H9 (cell line): ENCODE measurements at regions not wholly inside any gene's neighbourhood (a gene's known extent, or its start where the extent isn't known, plus 50 kb on each side); places are given as distances from the start of the nearest gene placed in this dataset.

Source experiments
- DNase-seq: peaks from one replicate; pipeline ENCODE4 v3.0.0-alpha.2; 2017
- H2AFZ ChIP-seq: one replicate; pipeline ENCODE4 v1.6.1; 2013; ENCODE audit warnings: mild to moderate bottlenecking, low read length, control low read depth, moderate library complexity
- H2AK5ac ChIP-seq: 2 replicates; pipeline ENCODE4 v1.6.1; 2013; ENCODE audit warnings: low read length, control low read depth, mixed read lengths; ENCODE audit not compliant: insufficient read length
- H2BK120ac ChIP-seq: one replicate; pipeline ENCODE4 v1.6.1; 2013; ENCODE audit warnings: low read depth, mild to moderate bottlenecking, low read length, control low read depth, inconsistent platforms; ENCODE audit not compliant: poor library complexity, severe bottlenecking
- H2BK12ac ChIP-seq: 2 replicates; pipeline ENCODE4 v1.6.1; 2013; ENCODE audit warnings: low read length, control low read depth, mixed read lengths, low read depth; ENCODE audit not compliant: insufficient read length
- H2BK15ac ChIP-seq: 2 replicates; pipeline ENCODE4 v1.6.1; 2013; ENCODE audit warnings: low read depth, low read length, control low read depth
- H2BK20ac ChIP-seq: one replicate; pipeline ENCODE4 v1.6.1; 2013; ENCODE audit warnings: low read depth, mild to moderate bottlenecking, low read length, control low read depth, inconsistent platforms; ENCODE audit not compliant: poor library complexity, severe bottlenecking
- H2BK5ac ChIP-seq: 2 replicates; pipeline ENCODE4 v1.6.1; 2013; ENCODE audit warnings: low read length, control low read depth, mixed read lengths; ENCODE audit not compliant: insufficient read length
- H3K14ac ChIP-seq: 2 replicates; pipeline ENCODE4 v1.6.1; 2013; ENCODE audit warnings: low read length, control low read depth; ENCODE audit not compliant: insufficient read depth
- H3K18ac ChIP-seq: 2 replicates; pipeline ENCODE4 v1.6.1; 2013; ENCODE audit warnings: low read depth, mild to moderate bottlenecking, mixed read lengths, low read length, control low read depth; ENCODE audit not compliant: insufficient read length
- H3K23ac ChIP-seq: 2 replicates; pipeline ENCODE4 v1.6.1; 2013; ENCODE audit warnings: low read length, control low read depth, mixed read lengths, low read depth; ENCODE audit not compliant: insufficient read length
- H3K23me2 ChIP-seq: 2 replicates; pipeline ENCODE4 v1.6.1; 2013; ENCODE audit warnings: low read depth, mild to moderate bottlenecking, mixed read lengths, low read length, control low read depth; ENCODE audit not compliant: insufficient read length, poor library complexity, severe bottlenecking
- H3K27ac ChIP-seq: 2 replicates; pipeline ENCODE4 v1.5.1; 2013; ENCODE audit warnings: low read length, control low read depth, mixed read lengths, low read depth; ENCODE audit not compliant: insufficient read length
- H3K27me3 ChIP-seq: 2 replicates; pipeline ENCODE4 v1.6.1; 2013; ENCODE audit warnings: low read length, control low read depth, inconsistent platforms; ENCODE audit not compliant: insufficient read depth
- H3K4ac ChIP-seq: 2 replicates; pipeline ENCODE4 v1.6.1; 2013; ENCODE audit warnings: low read depth, mild to moderate bottlenecking, control low read depth, inconsistent platforms, low read length, moderate library complexity
- H3K4me1 ChIP-seq: 2 replicates; pipeline ENCODE4 v1.6.1; 2013; ENCODE audit warnings: low read length, control low read depth, inconsistent platforms; ENCODE audit not compliant: insufficient read depth
- H3K4me2 ChIP-seq: 2 replicates; pipeline ENCODE4 v1.6.1; 2013; ENCODE audit warnings: low read length, control low read depth, mixed read lengths; ENCODE audit not compliant: insufficient read length, insufficient read depth
- H3K56ac ChIP-seq: 2 replicates; pipeline ENCODE4 v1.6.1; 2013; ENCODE audit warnings: low read depth, mild to moderate bottlenecking, mixed read lengths, low read length, control low read depth; ENCODE audit not compliant: insufficient read length
- H3K79me1 ChIP-seq: 2 replicates; pipeline ENCODE4 v1.6.1; 2013; ENCODE audit warnings: low read depth, mild to moderate bottlenecking, moderate library complexity, low read length, control low read depth, inconsistent platforms; ENCODE audit not compliant: insufficient read depth, poor library complexity, severe bottlenecking
- H3K79me2 ChIP-seq: 2 replicates; pipeline ENCODE4 v1.6.1; 2013; ENCODE audit warnings: low read length, control low read depth, inconsistent platforms; ENCODE audit not compliant: insufficient read depth
- H3K9ac ChIP-seq: 2 replicates; pipeline ENCODE4 v1.6.1; 2013; ENCODE audit warnings: low read length, control low read depth, mixed read lengths; ENCODE audit not compliant: insufficient read length; ENCODE audit errors: extremely low read depth
- H3K9me3 ChIP-seq: one replicate; pipeline ENCODE4 v1.6.1; 2013; ENCODE audit warnings: low read depth, low read length, inconsistent platforms; ENCODE audit not compliant: control insufficient read depth
- H3T11ph ChIP-seq: one replicate; pipeline ENCODE4 v1.6.1; 2013; ENCODE audit warnings: mild to moderate bottlenecking, low read length, control low read depth, inconsistent platforms
- H4K20me1 ChIP-seq: one replicate; pipeline ENCODE4 v1.6.1; 2013; ENCODE audit not compliant: control insufficient read depth, insufficient read length, insufficient read depth
- H4K5ac ChIP-seq: 2 replicates; pipeline ENCODE4 v1.6.1; 2013; ENCODE audit warnings: low read depth, mild to moderate bottlenecking, mixed read lengths, low read length, control low read depth; ENCODE audit not compliant: insufficient read length
- H4K8ac ChIP-seq: replicated peaks from 2 replicates; pipeline ENCODE4 v1.6.1; 2013; ENCODE audit warnings: low read length, control low read depth, mixed read lengths, low read depth; ENCODE audit not compliant: insufficient read length
- H4K91ac ChIP-seq: 2 replicates; pipeline ENCODE4 v1.6.1; 2013; ENCODE audit warnings: low read depth, mild to moderate bottlenecking, moderate library complexity, mixed read lengths, low read length, control low read depth; ENCODE audit not compliant: insufficient read length
- H3K27ac Mint-ChIP-seq, 3 experiments: 2 replicates in 2 of 3; 3 replicates in 1 of 3; pipeline ENCODE4 v1.8.0; 2020 to 2021; ENCODE audit warnings: mixed read lengths in 3 of 3, mild to moderate bottlenecking in 1 of 3, moderate library complexity in 1 of 3
- H3K27me3 Mint-ChIP-seq: 2 replicates; pipeline ENCODE4 v1.8.0; 2021; ENCODE audit warnings: low read depth, mild to moderate bottlenecking, moderate library complexity, mixed read lengths
- H3K36me3 Mint-ChIP-seq, 3 experiments: 2 replicates in 2 of 3; 3 replicates in 1 of 3; pipeline ENCODE4 v1.8.0; 2020 to 2021; ENCODE audit warnings: low read depth in 3 of 3, mixed read lengths in 3 of 3; ENCODE audit not compliant: insufficient read depth in 1 of 3
- H3K4me1 Mint-ChIP-seq, 2 experiments: 2 replicates each; pipeline ENCODE4 v1.8.0; 2020; ENCODE audit warnings: mixed read lengths in 2 of 2
- H3K4me3 Mint-ChIP-seq, 2 experiments: 2 replicates in 1 of 2; 3 replicates in 1 of 2; pipeline ENCODE4 v1.8.0; 2020 to 2021; ENCODE audit warnings: mild to moderate bottlenecking in 2 of 2, mixed read lengths in 2 of 2, moderate library complexity in 1 of 2
- H3K9me3 Mint-ChIP-seq, 2 experiments: 2 replicates in 1 of 2; 3 replicates in 1 of 2; pipeline ENCODE4 v1.8.0; 2020; ENCODE audit warnings: mild to moderate bottlenecking in 2 of 2, mixed read lengths in 2 of 2, moderate library complexity in 1 of 2
- CTCF ChIP-seq: fragments of 200-600 bp; sonication (generic); conservative IDR thresholded peaks from 3 replicates; pipeline ENCODE4 v1.8.0; 2021; ENCODE audit warnings: antibody characterized with exemption, mild to moderate bottlenecking
- WGBS: extraction: QIAGEN DNeasy Blood & Tissue Kit; methylation state at CpG from one replicate; pipeline ENCODE4 v1.1.7; 2013; ENCODE audit warnings: missing lambda C conversion rate, low lambda C conversion rate, mixed read lengths; ENCODE audit not compliant: insufficient read length; ENCODE audit errors: extremely low coverage; 5-methylcytosine and 5-hydroxymethylcytosine counted together

- H3K23me2 ChIP-seq = no peaks in the 10 kb centered on the region
- no peak for DNase-seq
- no CpG with 5 or more reads among the region's 3 CpGs for WGBS
These were observed 424.5 kb downstream of the HTR1B start for GRCh38 chr6:77038807-77039206.

More at GRCh38 chr6:77038807-77039206, 424.5 kb downstream of the HTR1B start:
- Histone ChIP-seq H2AFZ (no peak overlapping the region), H3K4me1 (no peaks in the 10 kb centered on the region; the same call in 1 of the 2 replicates), H3K9me3 (no peaks in the 10 kb centered on the region), H3K56ac (no peak overlapping the region), H3K79me2 (no peaks in the 10 kb centered on the region), H3K79me1 (no peaks in the 10 kb centered on the region), H3K14ac (no peak overlapping the region), H2BK5ac (no peak overlapping the region), H2BK20ac (no peak overlapping the region), H4K20me1 (no peaks in the 10 kb centered on the region), H3K27me3 (no peaks in the 10 kb centered on the region), H3K27ac (no peak overlapping the region), H2BK12ac (no peak overlapping the region), H3K4ac (no peak overlapping the region), H3K23ac (no peak overlapping the region), H3T11ph (no peak overlapping the region), H2AK5ac (no peak overlapping the region), H4K8ac (no peak overlapping the region), H3K4me2 (no peak overlapping the region), H3K18ac (no peak overlapping the region), H4K91ac (no peak overlapping the region), H3K9ac (no peak overlapping the region), H2BK15ac (no peak overlapping the region), H4K5ac (no peak overlapping the region), H2BK120ac (no peak overlapping the region)
- Mint-ChIP-seq H3K9me3 (peaks cover 11 to 18% of the 10 kb centered on the region in 2 experiments), H3K36me3 (peaks cover 0 to 14% (median 13%) of the 10 kb centered on the region in 3 experiments; a peak in 3 of 7 replicates), H3K27me3 (no peaks in the 10 kb centered on the region), H3K4me3 (no peak overlapping the region), H3K4me1 (peaks cover 5 to 6% of the 10 kb centered on the region in 2 experiments), H3K27ac (no peak overlapping the region)
- no peak for TF ChIP-seq CTCF
